WI38 (cell line): ENCODE measurements at regions not wholly inside any gene's neighbourhood (a gene's known extent, or its start where the extent isn't known, plus 50 kb on each side); places are given as distances from the start of the nearest gene placed in this dataset.

Experiments
- H3K4me3 ChIP-seq: 2 replicates; pipeline ENCODE4 v1.5.1; 2011; ENCODE audit warnings: low read depth, mild to moderate bottlenecking, control low read depth, low read length
- TF ChIP-seq, protein P1 (sequence below): IDR thresholded peaks from 2 replicates; pipeline ENCODE4 v1.5.1; 2012; ENCODE audit warnings: low read depth, mild to moderate bottlenecking, control low read depth, low read length

DNA sequence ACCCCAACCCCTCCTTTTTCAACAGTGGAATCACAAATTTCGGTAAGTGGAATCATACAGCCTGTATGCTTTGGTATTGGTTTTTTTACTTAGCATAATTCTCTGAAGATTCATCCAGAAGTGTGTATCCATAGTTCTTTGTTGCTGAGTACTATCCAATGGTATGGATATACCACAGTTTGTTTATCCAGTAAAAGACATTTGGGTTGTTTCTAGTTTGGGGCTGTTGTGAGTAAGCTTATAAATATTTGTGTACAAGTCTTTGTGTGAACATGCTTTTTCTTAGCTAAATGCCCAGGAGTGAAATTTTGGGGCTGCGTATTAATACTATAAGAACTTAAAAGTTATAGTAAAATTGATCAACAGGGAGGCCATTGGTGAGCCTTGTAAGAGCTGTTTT lies 57.5 kb upstream of the GC start:
- TF ChIP-seq, protein P1, sequence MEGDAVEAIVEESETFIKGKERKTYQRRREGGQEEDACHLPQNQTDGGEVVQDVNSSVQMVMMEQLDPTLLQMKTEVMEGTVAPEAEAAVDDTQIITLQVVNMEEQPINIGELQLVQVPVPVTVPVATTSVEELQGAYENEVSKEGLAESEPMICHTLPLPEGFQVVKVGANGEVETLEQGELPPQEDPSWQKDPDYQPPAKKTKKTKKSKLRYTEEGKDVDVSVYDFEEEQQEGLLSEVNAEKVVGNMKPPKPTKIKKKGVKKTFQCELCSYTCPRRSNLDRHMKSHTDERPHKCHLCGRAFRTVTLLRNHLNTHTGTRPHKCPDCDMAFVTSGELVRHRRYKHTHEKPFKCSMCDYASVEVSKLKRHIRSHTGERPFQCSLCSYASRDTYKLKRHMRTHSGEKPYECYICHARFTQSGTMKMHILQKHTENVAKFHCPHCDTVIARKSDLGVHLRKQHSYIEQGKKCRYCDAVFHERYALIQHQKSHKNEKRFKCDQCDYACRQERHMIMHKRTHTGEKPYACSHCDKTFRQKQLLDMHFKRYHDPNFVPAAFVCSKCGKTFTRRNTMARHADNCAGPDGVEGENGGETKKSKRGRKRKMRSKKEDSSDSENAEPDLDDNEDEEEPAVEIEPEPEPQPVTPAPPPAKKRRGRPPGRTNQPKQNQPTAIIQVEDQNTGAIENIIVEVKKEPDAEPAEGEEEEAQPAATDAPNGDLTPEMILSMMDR = no peak

DNA sequence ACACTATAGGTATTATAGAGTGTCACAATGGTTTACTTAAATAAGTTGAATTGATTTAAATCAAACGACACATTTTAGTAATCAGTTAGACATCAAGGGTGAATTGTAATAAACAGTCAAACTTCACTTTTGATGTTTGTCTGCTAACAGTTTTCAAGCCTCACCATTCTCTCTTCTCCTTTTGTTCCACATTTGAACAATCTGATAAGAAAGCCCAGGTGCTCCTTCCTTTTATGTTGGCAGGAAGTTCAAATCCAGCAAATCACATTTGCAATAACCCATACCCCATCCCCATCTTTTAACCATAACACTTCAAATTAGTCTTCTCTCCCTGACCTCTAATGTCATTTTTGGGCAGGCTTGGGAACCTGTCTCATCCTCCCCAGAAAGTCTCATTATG lies 63.4 kb upstream of the GC start:
- TF ChIP-seq, protein P1 = no peak
- no peak overlapping the region for H3K4me3 ChIP-seq

More for the DNA sequence above, 57.5 kb upstream of the GC start:
- H3K4me3 ChIP-seq = no peak overlapping the region

DNA sequence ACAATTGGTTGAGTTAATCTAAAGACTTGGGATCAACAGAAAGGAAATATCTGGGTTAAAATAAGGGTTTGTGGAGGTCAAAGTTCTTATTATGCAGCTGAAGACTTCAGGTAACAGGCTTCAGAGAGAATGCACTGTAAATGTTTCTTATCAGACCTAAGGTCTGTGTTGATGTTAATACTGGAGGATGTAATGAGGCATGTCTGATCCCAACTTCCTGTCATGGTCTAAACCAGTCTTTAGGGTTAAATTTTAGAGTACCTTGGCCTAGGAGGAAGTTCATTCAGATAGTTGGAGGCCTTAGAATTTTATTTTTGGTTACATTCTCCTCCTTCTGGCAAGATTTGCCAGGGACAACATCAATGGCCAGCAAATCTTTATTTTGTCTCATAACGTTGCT lies 72.1 kb upstream of the GC start:
- H3K4me3 ChIP-seq = no peak overlapping the region
- TF ChIP-seq, protein P1 = no peak

DNA sequence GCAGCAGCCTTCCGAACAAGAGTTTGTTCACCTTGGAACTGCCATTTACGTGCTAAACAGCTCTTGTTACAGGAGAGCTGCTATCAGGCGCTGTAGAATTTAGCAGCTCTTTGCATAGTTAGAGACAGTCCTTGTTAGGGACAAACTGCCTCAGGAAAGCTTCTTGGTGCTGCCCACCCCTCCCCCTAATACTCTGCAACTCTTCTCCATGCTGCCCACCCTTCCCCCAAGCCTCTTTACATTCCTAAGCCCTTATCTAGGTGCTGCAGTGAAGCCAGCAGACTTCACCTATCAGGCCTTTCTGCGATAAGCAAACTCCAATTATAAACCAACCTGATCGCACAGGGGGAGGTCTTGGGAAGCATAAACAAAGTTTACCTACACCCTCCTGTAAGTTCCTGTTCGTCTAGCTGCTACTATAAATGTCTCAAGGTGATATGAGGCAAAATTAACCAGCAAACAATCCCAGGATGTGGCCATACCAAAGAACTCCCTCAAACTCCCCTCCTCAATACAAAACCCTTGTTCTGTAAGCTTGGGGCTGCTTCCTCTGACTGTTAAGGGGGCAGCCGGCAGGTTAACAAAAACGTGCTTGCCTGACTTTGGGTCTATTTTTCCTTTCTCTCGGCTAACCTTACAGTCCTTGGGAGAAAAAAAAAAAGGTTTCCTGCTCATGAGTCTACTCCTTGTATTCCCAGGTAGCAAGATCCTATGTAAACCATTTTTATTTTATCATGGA lies 74.0 kb upstream of the GC start:
- TF ChIP-seq, protein P1 = no peak
- H3K4me3 ChIP-seq = no peak overlapping the region

DNA sequence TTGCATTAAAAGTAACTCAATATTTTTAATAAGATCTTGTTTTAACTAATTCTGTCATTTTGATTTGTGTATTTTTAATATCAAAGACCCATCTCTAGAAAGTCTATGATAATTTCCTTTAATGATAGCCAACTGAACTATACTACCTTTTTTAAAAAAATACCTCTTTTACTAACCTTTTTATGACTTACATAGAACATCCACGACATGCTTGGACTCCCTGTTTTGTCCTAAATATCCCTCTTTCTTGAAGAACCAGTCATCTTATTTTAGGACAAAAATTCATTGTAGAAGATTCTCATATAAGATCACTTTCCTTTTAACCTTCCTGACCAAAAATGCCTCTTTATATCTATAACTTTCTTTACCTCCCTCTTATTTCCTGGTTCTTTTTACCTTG lies 76.8 kb upstream of the GC start:
- TF ChIP-seq, protein P1 = no peak
- no peak overlapping the region for H3K4me3 ChIP-seq

DNA sequence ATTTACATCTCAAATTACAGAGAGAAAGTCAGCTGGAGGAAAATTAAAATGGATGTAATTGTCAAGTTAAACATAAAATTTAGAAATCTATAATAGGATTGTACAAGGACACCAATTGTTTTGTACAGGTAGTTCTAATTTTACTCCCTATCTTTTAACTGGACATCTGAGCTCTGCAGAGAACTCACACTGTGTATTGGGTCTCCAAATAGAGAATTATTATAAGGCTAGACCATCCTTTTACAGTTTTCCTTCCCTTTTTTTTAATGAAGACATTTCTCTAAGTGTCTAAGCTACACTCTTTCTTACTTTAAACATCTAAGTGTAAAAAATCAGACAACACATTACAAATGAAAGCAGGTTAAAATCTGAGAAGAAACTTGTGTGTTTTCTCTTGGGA lies 78.4 kb upstream of the GC start:
- no peak overlapping the region for H3K4me3 ChIP-seq
- TF ChIP-seq, protein P1 = no peak

DNA sequence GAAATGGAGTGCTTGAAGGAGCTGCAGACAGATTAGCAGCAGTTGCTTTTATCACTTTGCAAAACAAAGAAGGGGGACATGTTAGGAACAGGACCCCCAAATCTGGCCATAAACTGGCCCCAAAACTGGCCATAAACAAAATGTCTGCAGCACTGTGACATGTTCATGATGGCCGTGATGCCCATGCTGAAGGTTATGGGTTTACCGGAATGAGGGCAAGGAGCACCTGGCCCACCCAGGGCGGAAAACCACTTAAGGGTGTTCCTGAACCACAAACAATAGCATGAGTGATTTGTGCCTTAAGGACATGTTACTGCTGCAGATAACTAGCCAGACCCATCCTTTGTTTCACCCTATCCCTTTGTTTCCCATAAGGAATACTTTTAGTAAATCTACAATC lies 79.6 kb upstream of the GC start:
- no peak overlapping the region for H3K4me3 ChIP-seq
- TF ChIP-seq, protein P1 = no peak
